Lung (tissue), 11 donors: ENCODE measurements at regions not wholly inside any gene's neighbourhood (a gene's known extent, or its start where the extent isn't known, plus 50 kb on each side); places are given as distances from the start of the nearest gene placed in this dataset.

Experiments
- ATAC-seq: fragments of 200-7000 bp; cut with Tn5 transposase; one replicate; pipeline ENCODE4 v1.9.1; 2020; ENCODE audit warnings: moderate number of reproducible peaks; ENCODE audit not compliant: insufficient read depth, low FRiP score
- DNase-seq, 3 donors: peaks; one replicate each; pipeline ENCODE4 v3.0.0-alpha.2; 2013 to 2017
- H3K27ac ChIP-seq, 2 donors: one replicate each; pipeline ENCODE4 v1.5.1; 2013; ENCODE audit warnings: mild to moderate bottlenecking in 2 of 2, moderate library complexity in 2 of 2, control low read depth in 1 of 2, inconsistent platforms in 1 of 2, low read depth in 1 of 2, low read length in 1 of 2
- H3K27me3 ChIP-seq, 3 donors: one replicate each; pipeline ENCODE4 v1.5.1; 2013; ENCODE audit warnings: low read length in 2 of 3; ENCODE audit not compliant: control insufficient read depth in 3 of 3, insufficient read depth in 3 of 3
- H3K36me3 ChIP-seq, 4 donors: one replicate each; pipeline ENCODE4 v1.5.1; 2013; ENCODE audit warnings: low read length in 4 of 4, mild to moderate bottlenecking in 1 of 4, moderate library complexity in 1 of 4; ENCODE audit not compliant: control insufficient read depth in 4 of 4, insufficient read depth in 4 of 4
- H3K4me1 ChIP-seq, 5 donors: one replicate each; pipeline ENCODE4 v1.5.1; 2013; ENCODE audit warnings: low read length in 5 of 5, mild to moderate bottlenecking in 2 of 5, moderate library complexity in 1 of 5; ENCODE audit not compliant: control insufficient read depth in 5 of 5, insufficient read depth in 5 of 5
- H3K4me3 ChIP-seq: one replicate; pipeline ENCODE4 v1.5.1; 2013; ENCODE audit warnings: mild to moderate bottlenecking, control low read depth, moderate library complexity
- H3K9ac ChIP-seq, 2 donors: one replicate each; pipeline ENCODE4 v1.5.1; 2013; ENCODE audit warnings: low read length in 2 of 2, control low read depth in 1 of 2; ENCODE audit not compliant: insufficient read depth in 1 of 2
- H3K9me3 ChIP-seq, 4 donors: one replicate each; pipeline ENCODE4 v1.5.1; 2013; ENCODE audit warnings: low read length in 3 of 4, mild to moderate bottlenecking in 1 of 4, moderate library complexity in 1 of 4; ENCODE audit not compliant: control insufficient read depth in 4 of 4, insufficient read depth in 3 of 4
- WGBS, 2 donors: extraction: QIAGEN DNeasy Blood & Tissue Kit; methylation state at CpG; one replicate each; pipeline ENCODE4 v1.1.7; 2013; 5-methylcytosine and 5-hydroxymethylcytosine counted together
- TF ChIP-seq, protein P1 (sequence below): IDR thresholded peaks from 2 replicates; pipeline ENCODE4 v1.5.1; 2012; ENCODE audit warnings: mild to moderate bottlenecking; ENCODE audit errors: control extremely low read depth, extremely low read depth
- donor health status: control.
- donor health status: control.
- donor health status: Bipolar disorder and iron deficiency.
- donor health status: healthy.
- donor health status: DM: yes; HTN: yes; CAD: no.

DNA sequence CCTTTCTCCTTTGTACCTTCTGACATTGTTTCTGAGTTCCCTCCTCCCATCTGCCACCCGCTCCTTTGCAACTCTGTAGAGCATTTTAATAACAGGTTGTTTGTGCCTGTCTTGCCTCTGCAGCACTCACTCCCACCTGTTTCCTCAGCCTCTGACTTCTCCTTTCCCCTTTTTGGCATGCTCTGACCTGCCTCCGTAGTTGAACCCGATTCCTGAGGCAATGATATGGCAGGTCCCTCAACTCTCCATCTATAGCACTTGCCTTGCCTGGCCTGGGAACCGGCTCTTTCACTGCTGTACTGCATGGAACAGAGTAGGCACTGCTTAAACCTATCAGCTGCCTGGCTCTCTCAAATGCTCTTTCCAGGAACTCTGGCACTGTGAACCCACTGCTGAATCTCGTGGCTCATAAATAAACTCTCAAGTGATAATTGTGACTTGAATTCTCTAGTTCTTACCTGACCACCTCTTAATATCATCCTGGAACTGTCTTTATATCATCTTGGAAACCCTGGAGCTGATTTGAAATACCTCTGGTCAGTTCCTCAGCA, 50.3 kb downstream of the UTRN start:
- H3K9me3 ChIP-seq: no peaks in the 10 kb centered on the region
- H3K9ac ChIP-seq: no peak overlapping the region
- peaks cover 0 to 30% (median 11%) of the 10 kb centered on the region in 5 donors for H3K4me1 ChIP-seq
- H3K36me3 ChIP-seq: no peaks in the 10 kb centered on the region
- WGBS, 2 donors: 34 to 49% methylated on average over 5 of the region's 5 CpGs
- no peak for DNase-seq
- H3K27me3 ChIP-seq: no peaks in the 10 kb centered on the region
- TF ChIP-seq, protein P1, sequence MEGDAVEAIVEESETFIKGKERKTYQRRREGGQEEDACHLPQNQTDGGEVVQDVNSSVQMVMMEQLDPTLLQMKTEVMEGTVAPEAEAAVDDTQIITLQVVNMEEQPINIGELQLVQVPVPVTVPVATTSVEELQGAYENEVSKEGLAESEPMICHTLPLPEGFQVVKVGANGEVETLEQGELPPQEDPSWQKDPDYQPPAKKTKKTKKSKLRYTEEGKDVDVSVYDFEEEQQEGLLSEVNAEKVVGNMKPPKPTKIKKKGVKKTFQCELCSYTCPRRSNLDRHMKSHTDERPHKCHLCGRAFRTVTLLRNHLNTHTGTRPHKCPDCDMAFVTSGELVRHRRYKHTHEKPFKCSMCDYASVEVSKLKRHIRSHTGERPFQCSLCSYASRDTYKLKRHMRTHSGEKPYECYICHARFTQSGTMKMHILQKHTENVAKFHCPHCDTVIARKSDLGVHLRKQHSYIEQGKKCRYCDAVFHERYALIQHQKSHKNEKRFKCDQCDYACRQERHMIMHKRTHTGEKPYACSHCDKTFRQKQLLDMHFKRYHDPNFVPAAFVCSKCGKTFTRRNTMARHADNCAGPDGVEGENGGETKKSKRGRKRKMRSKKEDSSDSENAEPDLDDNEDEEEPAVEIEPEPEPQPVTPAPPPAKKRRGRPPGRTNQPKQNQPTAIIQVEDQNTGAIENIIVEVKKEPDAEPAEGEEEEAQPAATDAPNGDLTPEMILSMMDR: no peak
- H3K4me3 ChIP-seq: no peak overlapping the region
- no peak for ATAC-seq
- peak overlapping the region in 1 of 2 donors; percentile 32 for H3K27ac ChIP-seq

DNA sequence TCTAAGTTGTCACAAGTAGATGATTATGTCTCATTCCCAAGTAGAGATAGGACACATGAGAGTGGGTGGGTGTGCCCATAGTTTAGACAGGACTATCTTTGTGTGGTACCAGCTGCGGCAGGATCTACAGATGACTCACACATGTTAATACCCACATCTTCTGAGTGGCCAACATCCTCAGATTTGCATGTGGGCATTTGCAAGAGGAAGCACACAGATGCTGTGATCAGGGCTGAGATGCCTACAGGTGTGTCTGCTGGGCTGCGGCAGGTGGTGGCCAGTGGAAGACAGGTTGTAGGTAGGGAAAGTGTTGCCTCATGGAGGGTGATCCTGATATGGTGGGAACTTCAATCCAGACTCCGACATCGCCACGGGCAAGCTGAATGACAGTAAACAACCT, 50.8 kb downstream of the UTRN start:
- DNase-seq (no peak), ATAC-seq (no peak)
- 86 to 93% methylated on average over 5 of the region's 5 CpGs for WGBS, 2 donors
- Histone ChIP-seq H3K27ac (peak overlapping the region in 1 of 2 donors; percentile 1), H3K36me3 (no peaks in the 10 kb centered on the region), H3K27me3 (no peaks in the 10 kb centered on the region), H3K4me1 (peaks cover 0 to 28% (median 12%) of the 10 kb centered on the region in 5 donors), H3K9ac (no peak overlapping the region), H3K9me3 (no peaks in the 10 kb centered on the region), H3K4me3 (no peak overlapping the region)
- TF ChIP-seq, protein P1: no peak

DNA sequence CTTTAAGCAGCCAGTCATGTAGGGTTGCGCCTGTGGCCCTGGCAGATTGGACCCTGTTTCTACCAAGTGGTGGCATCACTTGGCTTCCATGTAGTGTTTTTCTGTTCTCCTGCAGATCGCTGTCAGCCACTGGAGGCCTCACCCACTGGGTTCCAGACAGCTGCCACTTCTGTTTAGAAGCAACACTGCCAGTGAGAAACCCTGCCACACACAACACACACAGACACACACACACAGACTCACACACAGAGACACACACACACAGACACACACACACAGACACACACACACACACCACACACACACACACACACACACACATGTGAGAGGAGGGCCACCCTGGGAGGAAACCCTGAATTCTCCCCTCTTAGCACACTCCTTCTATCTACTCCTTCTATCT, 51.8 kb downstream of the UTRN start:
- DNase-seq (no peak), ATAC-seq (no peak)
- H3K36me3 ChIP-seq: no peaks in the 10 kb centered on the region
- H3K9ac ChIP-seq: no peak overlapping the region
- 84 to 92% methylated on average over 2 of the region's 2 CpGs for WGBS, 2 donors
- no peaks in the 10 kb centered on the region for H3K27me3 ChIP-seq
- H3K9me3 ChIP-seq: no peaks in the 10 kb centered on the region
- H3K27ac ChIP-seq: no peak overlapping the region
- TF ChIP-seq, protein P1: no peak
- H3K4me3 ChIP-seq: no peak overlapping the region
- peaks cover 0 to 27% (median 15%) of the 10 kb centered on the region in 5 donors for H3K4me1 ChIP-seq

DNA sequence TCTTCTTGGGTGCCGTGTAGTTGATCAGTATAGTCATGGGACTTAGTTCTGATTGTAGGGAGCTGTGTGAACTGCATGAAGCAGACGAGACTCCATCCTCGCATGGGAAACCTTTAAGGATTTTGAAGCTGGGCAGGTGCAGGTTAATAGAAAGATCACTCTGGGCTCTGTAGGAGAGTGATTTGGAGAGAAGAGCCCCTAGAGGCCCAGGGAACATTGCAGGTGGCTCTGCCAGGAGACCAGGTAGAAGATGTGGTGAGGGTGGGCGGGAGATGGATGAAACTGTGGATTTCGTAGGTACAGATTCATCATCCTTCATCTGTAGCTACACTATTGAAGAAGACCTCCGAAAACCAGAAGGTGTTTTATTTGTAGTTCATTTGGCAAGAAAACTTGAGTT, 53.3 kb downstream of the UTRN start:
- H3K27me3 ChIP-seq: no peaks in the 10 kb centered on the region
- WGBS, 2 donors: 86 to 94% methylated on average over 6 of the region's 6 CpGs
- DNase-seq: no peak
- H3K27ac ChIP-seq: no peak overlapping the region
- no peaks in the 10 kb centered on the region for H3K9me3 ChIP-seq
- TF ChIP-seq, protein P1: no peak
- H3K9ac ChIP-seq: no peak overlapping the region
- no peak overlapping the region for H3K4me3 ChIP-seq
- H3K4me1 ChIP-seq: peaks cover 0 to 29% (median 21%) of the 10 kb centered on the region in 5 donors
- no peaks in the 10 kb centered on the region for H3K36me3 ChIP-seq
- no peak for ATAC-seq
